HL-60 (cell line): ENCODE measurements at regions not wholly inside any gene's neighbourhood (a gene's known extent, or its start where the extent isn't known, plus 50 kb on each side); places are given as distances from the start of the nearest gene placed in this dataset.

Experiments
- DNase-seq, 2 experiments: peaks; one replicate each; pipeline ENCODE4 v3.0.0-alpha.2; 2010 to 2020; ENCODE audit warnings: low read depth in 1 of 2, low spot score in 1 of 2
- H3K27ac ChIP-seq: fragments of 250-450 bp; sonication (Bioruptor Pico); replicated peaks from 2 replicates; pipeline ENCODE4 v1.5.1; 2020; ENCODE audit warnings: mild to moderate bottlenecking, moderate library complexity
- H3K27me3 ChIP-seq: fragments of 250-450 bp; sonication (Bioruptor Pico); 2 replicates; pipeline ENCODE4 v1.5.1; 2021; ENCODE audit warnings: mild to moderate bottlenecking, moderate library complexity; ENCODE audit not compliant: insufficient read depth, poor library complexity, severe bottlenecking
- H3K4me3 ChIP-seq: replicated peaks from 2 replicates; pipeline ENCODE4 v1.5.1; 2011; ENCODE audit warnings: mild to moderate bottlenecking, control low read depth, low read length; ENCODE audit not compliant: insufficient read depth
- CTCF ChIP-seq: IDR thresholded peaks from one replicate; pipeline ENCODE4 v1.5.1; 2011; ENCODE audit warnings: low read length, control low read depth, inconsistent platforms; ENCODE audit not compliant: insufficient read depth
- GABPA ChIP-seq: IDR thresholded peaks from 2 replicates; pipeline ENCODE4 v1.6.1; 2012; ENCODE audit warnings: low read depth
- POLR2AphosphoS5 ChIP-seq: IDR thresholded peaks from 2 replicates; pipeline ENCODE4 v1.6.1; 2012; ENCODE audit warnings: low read depth
- REST ChIP-seq: IDR thresholded peaks from 2 replicates; pipeline ENCODE4 v1.6.1; 2012; ENCODE audit warnings: low read depth; ENCODE audit not compliant: insufficient replicate concordance
- SPI1 ChIP-seq: IDR thresholded peaks from 2 replicates; pipeline ENCODE4 v1.6.1; 2012; ENCODE audit warnings: low read depth, mild to moderate bottlenecking, borderline replicate concordance

- Histone ChIP-seq H3K4me3 (no peak overlapping the region), H3K27me3 (no peaks in the 10 kb centered on the region), H3K27ac (peak overlapping the region; percentile 35)
- DNase-seq, result peak in 1 of 2 experiments; percentile 50
- TF ChIP-seq POLR2AphosphoS5 (no peak), GABPA (peak; percentile 80)
These were observed 119.9 kb upstream of the SPIN4 start for GRCh38 chrX:63471004-63471403.

GRCh38 chrX:63470506-63470905, 119.4 kb upstream of the SPIN4 start:
- peak overlapping the region; percentile 35 for H3K27ac ChIP-seq
- no peak for DNase-seq
- no peak overlapping the region for H3K4me3 ChIP-seq
- no peaks in the 10 kb centered on the region for H3K27me3 ChIP-seq
- no peak for TF ChIP-seq SPI1
- TF ChIP-seq POLR2AphosphoS5, result no peak
- TF ChIP-seq GABPA, result no peak
- TF ChIP-seq CTCF, result no peak
- no peak for TF ChIP-seq REST

GRCh38 chrX:63466690-63467089, 115.6 kb upstream of the SPIN4 start:
- H3K4me3 ChIP-seq, result no peak overlapping the region
- no peak for DNase-seq
- no peak overlapping the region for H3K27ac ChIP-seq
- H3K27me3 ChIP-seq, result no peaks in the 10 kb centered on the region
- TF ChIP-seq POLR2AphosphoS5, result no peak
- TF ChIP-seq REST, result no peak
- TF ChIP-seq SPI1, result no peak
- no peak for TF ChIP-seq CTCF
- TF ChIP-seq GABPA, result no peak

GRCh38 chrX:63458981-63459380, 107.8 kb upstream of the SPIN4 start:
- Histone ChIP-seq H3K4me3 (no peak overlapping the region), H3K27ac (no peak overlapping the region), H3K27me3 (no peaks in the 10 kb centered on the region)
- TF ChIP-seq SPI1 (no peak), REST (no peak), CTCF (no peak), POLR2AphosphoS5 (no peak), GABPA (no peak)
- no peak for DNase-seq
